ENCODE measurements at regions not wholly inside any gene's neighbourhood (a gene's known extent, or its start where the extent isn't known, plus 50 kb on each side); places are given as distances from the start of the nearest gene placed in this dataset.

DNA sequence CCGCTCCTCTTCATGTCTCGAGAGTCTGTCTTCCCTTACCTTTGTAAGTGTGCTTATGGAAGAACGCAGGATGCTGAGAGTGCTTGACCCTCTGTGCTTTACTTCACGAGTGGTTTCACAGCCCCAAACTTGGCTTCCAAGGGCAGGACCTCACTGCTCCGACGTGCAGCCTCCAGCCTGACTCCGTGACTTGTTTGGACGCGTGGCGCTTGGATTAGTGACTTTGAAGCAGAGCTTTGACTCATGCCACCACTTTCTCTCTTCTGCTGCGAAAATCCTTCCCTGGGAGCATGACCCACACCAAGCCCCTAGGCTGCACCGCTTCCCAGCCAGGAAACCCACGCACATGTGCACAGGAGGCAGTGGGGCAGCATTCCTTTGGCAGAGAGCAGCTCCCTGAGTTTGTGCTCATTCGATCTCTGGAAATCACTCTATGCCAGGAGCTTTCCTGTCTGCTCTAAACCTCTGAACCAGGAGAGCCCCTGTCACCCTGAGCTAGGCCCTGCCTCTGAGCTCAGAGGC, 207.8 kb upstream of the HS6ST1 start:
- TF ChIP-seq, protein P1, sequence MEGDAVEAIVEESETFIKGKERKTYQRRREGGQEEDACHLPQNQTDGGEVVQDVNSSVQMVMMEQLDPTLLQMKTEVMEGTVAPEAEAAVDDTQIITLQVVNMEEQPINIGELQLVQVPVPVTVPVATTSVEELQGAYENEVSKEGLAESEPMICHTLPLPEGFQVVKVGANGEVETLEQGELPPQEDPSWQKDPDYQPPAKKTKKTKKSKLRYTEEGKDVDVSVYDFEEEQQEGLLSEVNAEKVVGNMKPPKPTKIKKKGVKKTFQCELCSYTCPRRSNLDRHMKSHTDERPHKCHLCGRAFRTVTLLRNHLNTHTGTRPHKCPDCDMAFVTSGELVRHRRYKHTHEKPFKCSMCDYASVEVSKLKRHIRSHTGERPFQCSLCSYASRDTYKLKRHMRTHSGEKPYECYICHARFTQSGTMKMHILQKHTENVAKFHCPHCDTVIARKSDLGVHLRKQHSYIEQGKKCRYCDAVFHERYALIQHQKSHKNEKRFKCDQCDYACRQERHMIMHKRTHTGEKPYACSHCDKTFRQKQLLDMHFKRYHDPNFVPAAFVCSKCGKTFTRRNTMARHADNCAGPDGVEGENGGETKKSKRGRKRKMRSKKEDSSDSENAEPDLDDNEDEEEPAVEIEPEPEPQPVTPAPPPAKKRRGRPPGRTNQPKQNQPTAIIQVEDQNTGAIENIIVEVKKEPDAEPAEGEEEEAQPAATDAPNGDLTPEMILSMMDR (IDR thresholded peaks at IDR 0.05; ENCODE audit: low read length), result no peak
- no peak for TF ChIP-seq EZH2 (optimal IDR thresholded peaks at IDR 0.05; ENCODE audit: low read depth, low read length)
